ENCODE measurements at regions not wholly inside any gene's neighbourhood (a gene's known extent, or its start where the extent isn't known, plus 50 kb on each side); places are given as distances from the start of the nearest gene placed in this dataset.
"Not testable (repeated sequence)": the region's sequence is repeated elsewhere in the genome, so short reads cannot be mapped to it uniquely, and the experiment has no call there.

- intact Hi-C loops (cut with DNase I) = no loop called here
- Histone ChIP-seq H3K27ac (no peak overlapping the region), H3K4me1 (ENCODE audit: insufficient read depth) (no peaks in the 10 kb centered on the region), H3K4me3 (no peak overlapping the region), H3K36me3 (no peaks in the 10 kb centered on the region), H3K9me3 (no peaks in the 10 kb centered on the region), H3K27me3 (no peaks in the 10 kb centered on the region)
- no peak for TF ChIP-seq POLR2A (IDR thresholded peaks at IDR 0.05)
- TF ChIP-seq EP300 (IDR thresholded peaks at IDR 0.05) = no peak
- no peak for TF ChIP-seq CTCF (IDR thresholded peaks at IDR 0.05)
- no peak for DNase-seq
These were observed 546.3 kb downstream of the RAB38 start for GRCh38 chr11:87628957-87629356.

- no peak overlapping the region for H3K27ac ChIP-seq
- no peaks in the 10 kb centered on the region for H3K9me3 ChIP-seq
- DNase-seq = no peak
- H3K4me3 ChIP-seq = no peak overlapping the region
- no peaks in the 10 kb centered on the region for H3K4me1 ChIP-seq (ENCODE audit: insufficient read depth)
- H3K36me3 ChIP-seq = no peaks in the 10 kb centered on the region
- no peaks in the 10 kb centered on the region for H3K27me3 ChIP-seq
- TF ChIP-seq CTCF (IDR thresholded peaks at IDR 0.05) = no peak
- TF ChIP-seq EP300 (IDR thresholded peaks at IDR 0.05) = no peak
- TF ChIP-seq POLR2A (IDR thresholded peaks at IDR 0.05) = no peak
- intact Hi-C loops (cut with DNase I) = no loop called here
- WGBS, 3 donors = 64 to 69% (median 67%) methylated on average over 5 of the region's 5 CpGs
These were observed 547.1 kb downstream of the RAB38 start for GRCh38 chr11:87628026-87628580.

GRCh38 chr11:87623531-87624365 lies 551.5 kb downstream of the RAB38 start:
- H3K27me3 ChIP-seq; DNase-seq; intact Hi-C loops (cut with DNase I); H3K9me3 ChIP-seq; H3K27ac ChIP-seq; H3K4me3 ChIP-seq; H3K36me3 ChIP-seq; H3K4me1 ChIP-seq (ENCODE audit: insufficient read depth): not testable (repeated sequence)
- WGBS, 3 donors = 70 to 77% (median 70%) methylated on average over 21 to 24 of the region's 24 CpGs

- Histone ChIP-seq H3K4me3 (no peak overlapping the region), H3K27ac (no peak overlapping the region), H3K27me3 (no peaks in the 10 kb centered on the region), H3K36me3 (no peaks in the 10 kb centered on the region), H3K4me1 (ENCODE audit: insufficient read depth) (no peaks in the 10 kb centered on the region), H3K9me3 (no peaks in the 10 kb centered on the region)
- no peak for TF ChIP-seq CTCF (IDR thresholded peaks at IDR 0.05)
- no peak for TF ChIP-seq EP300 (IDR thresholded peaks at IDR 0.05)
- TF ChIP-seq POLR2A (IDR thresholded peaks at IDR 0.05) = no peak
- intact Hi-C loops (cut with DNase I) = no loop called here
- no peak for DNase-seq
These were observed 558.7 kb downstream of the RAB38 start for GRCh38 chr11:87616511-87616910.

GRCh38 chr11:87604350-87604749 lies 566.6 kb downstream of the TMEM135 start:
- Histone ChIP-seq H3K4me3 (no peak overlapping the region), H3K36me3 (no peaks in the 10 kb centered on the region), H3K27ac (no peak overlapping the region), H3K9me3 (no peaks in the 10 kb centered on the region), H3K27me3 (no peaks in the 10 kb centered on the region), H3K4me1 (ENCODE audit: insufficient read depth) (no peaks in the 10 kb centered on the region)
- TF ChIP-seq EP300 (IDR thresholded peaks at IDR 0.05) (no peak), POLR2A (IDR thresholded peaks at IDR 0.05) (no peak), CTCF (IDR thresholded peaks at IDR 0.05) (no peak)
- intact Hi-C loops (cut with DNase I) = no loop called here
- DNase-seq = no peak

Measured in ovary (tissue), 7 donors.